NCI-H2107 treated with DMSO at 0.1 percent for 48 hours (cell line): ENCODE measurements at regions not wholly inside any gene's neighbourhood (a gene's known extent, or its start where the extent isn't known, plus 50 kb on each side); places are given as distances from the start of the nearest gene placed in this dataset.
"Not testable (repeated sequence)": the region's sequence is repeated elsewhere in the genome, so short reads cannot be mapped to it uniquely, and the experiment has no call there.

Source experiments
- DNase-seq: peaks from one replicate; lab custom pipeline; 2025; ENCODE audit not compliant: unreplicated experiment; lab: John Stamatoyannopoulos, UW

GRCh38 chr4:137754652-137755471 is 222.6 kb upstream of the PCDH18 start:
- DNase-seq, result no peak

DNA sequence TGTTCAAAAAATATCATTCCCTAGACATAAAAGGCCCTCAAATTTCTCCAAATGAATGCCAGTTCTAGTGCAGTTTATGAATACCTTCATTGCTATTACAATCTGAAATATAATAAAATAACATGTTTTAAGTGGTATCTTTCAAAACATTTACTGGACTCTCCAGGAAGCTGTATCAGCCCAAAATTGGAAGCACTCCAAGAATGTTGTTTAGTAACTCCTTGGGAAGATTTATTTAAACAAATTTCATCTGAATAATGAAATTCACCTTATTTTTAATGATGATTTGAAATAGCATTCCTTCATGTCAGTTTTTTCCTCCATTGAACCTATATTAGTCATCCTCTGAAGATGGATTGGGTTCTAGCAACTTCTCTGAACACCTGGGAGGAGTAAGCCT is 217.2 kb upstream of the PCDH18 start:
- no peak for DNase-seq

GRCh38 chr4:137748616-137749015 is 216.3 kb upstream of the PCDH18 start:
- no peak for DNase-seq

DNA sequence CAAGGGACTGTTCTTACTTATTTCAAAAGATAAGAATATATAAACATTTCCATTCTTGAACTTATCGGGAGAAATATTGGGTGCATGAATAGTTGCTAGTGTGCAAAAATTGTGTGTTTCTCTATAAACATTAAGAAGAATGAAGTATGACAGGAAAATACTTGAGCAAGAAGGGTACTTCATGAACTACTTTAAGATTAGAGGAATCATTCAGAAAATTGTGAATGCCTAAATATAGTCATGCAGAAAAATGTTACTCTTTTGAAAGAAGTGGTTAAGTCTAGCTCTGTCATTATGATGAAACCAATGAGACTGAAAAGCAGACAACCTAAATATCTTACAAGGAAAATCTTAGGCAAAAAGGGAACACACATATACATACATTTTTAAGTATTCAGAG is 207.8 kb upstream of the PCDH18 start:
- no peak for DNase-seq

GRCh38 chr4:137739391-137739790 is 207.1 kb upstream of the PCDH18 start:
- DNase-seq, result no peak

- no peak for DNase-seq
Observed at GRCh38 chr4:137738375-137738990, 206.2 kb upstream of the PCDH18 start.

GRCh38 chr4:137735561-137736104 is 203.3 kb upstream of the PCDH18 start:
- no peak for DNase-seq

DNA sequence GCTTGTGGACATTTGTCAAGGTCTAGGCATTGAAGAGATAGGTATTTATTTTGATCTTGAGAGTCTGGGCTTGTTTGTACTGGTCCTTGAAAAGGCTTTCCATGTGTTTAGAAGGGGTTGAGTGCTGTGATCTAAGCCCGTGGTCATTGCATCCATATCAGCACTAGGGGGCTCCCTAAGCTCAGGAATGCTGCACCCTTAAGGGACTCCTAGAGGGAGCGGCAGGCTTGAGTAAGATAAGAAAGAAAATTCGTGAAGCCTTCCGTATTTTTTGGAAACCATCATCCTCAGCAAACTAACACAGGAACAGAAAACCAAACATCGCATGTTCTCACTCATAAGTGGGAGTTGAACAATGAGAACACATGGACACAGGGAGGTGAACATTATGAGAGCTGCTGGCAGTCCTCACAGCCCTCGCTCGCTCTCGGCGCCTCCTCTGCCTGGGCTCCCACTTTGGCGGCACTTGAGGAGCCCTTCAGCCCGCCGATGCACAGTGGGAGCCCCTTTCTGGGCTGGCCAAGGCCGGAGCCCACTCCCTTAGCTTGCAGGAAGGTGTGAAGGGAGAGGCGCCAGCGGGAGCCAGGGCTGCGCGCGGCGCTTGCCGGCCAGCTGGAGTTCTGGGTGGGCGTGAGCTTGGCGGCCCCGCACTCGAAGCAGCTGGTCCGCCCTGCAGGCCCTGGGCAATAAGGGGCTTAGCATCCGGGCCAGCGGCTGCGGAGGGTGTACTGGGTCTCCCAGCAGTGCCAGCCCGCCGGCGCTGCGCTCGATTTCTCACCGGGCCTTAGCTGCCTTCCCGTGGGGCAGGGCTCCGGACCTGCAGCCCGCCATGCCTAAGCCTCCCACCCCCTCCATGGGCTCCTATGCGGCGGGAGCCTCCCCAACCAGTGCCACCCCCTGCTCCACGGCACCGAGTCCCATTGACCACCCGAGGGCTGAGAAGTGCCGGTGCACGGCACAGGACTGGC is 201.2 kb upstream of the PCDH18 start:
- DNase-seq, result not testable (repeated sequence)

- DNase-seq, result no peak
Observed at GRCh38 chr4:137722910-137723309, 190.6 kb upstream of the PCDH18 start.

DNA sequence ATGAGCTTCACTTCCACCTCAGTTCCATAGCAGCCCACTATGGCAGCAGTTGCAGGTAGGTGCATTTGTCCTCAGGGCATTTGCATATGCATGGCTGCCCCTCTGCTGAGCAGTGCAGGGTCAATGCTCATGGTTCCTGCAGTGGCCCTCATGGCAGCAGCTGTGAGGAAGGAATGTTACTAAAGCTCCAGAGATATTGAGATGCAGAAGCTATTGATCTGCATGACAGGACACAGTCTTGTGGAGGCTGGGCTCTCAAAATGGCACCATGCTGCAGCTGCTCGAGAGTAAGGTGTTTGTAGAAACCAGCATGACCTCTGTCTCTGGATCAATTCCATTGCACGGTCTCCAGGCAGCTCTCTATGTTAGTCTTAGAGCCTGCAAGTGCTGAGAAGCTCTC is 179.2 kb upstream of the PCDH18 start:
- DNase-seq, result no peak

DNA sequence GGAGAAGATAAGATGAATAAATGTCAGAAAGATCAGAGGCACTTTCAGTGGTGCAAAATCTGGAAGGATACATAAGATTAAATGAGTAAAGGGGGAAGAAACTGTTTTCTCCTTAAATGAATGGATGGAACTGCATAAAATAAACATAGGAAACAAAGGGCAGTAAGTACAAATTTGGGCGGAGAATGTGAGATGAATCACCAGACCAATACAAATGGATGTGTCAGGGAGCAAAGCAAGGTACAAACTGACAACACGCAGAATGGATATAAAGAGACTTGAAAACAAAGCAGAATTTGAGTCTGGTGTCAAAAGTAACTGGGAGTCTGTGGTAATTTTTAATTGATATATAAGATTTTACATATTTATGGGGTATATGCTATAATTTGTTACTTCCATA is 175.3 kb upstream of the PCDH18 start:
- no peak for DNase-seq

GRCh38 chr4:137707102-137707620 is 174.9 kb upstream of the PCDH18 start:
- DNase-seq, result no peak

DNA sequence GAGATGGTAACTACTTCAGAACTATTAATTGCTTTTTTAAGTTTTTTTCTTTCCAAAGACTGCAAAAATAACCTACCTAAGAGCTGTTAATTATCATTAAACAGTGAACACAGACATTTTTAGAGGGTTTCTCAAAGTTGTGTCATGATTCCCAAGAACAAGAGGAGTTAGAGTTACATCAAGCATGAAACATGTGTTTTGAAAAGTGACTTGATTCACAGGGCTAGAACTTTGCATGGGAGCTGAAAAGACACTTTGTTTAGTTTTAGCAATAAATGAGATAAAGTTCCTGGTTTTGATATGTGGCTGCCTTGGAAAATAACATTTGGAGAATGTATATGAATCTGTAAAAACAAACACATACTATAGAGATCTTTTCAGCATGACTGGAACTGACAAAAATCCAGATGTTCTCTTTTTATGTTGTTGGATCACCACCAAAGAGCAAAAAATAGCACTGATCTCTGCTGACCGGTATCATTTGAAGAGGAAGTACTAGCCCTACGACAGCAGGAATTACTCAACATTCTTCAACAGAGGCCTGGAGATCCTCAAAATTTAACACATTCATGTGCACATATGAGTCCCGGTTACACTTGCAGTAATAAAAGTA is 173.0 kb upstream of the PCDH18 start:
- DNase-seq, result no peak

- DNase-seq, result no peak
Observed at GRCh38 chr4:137703195-137703594, 170.9 kb upstream of the PCDH18 start.

GRCh38 chr4:137702512-137702911 is 170.2 kb upstream of the PCDH18 start:
- DNase-seq, result no peak

GRCh38 chr4:137701401-137701800 is 169.1 kb upstream of the PCDH18 start:
- DNase-seq, result no peak

GRCh38 chr4:137700751-137701150 is 168.5 kb upstream of the PCDH18 start:
- no peak for DNase-seq

DNA sequence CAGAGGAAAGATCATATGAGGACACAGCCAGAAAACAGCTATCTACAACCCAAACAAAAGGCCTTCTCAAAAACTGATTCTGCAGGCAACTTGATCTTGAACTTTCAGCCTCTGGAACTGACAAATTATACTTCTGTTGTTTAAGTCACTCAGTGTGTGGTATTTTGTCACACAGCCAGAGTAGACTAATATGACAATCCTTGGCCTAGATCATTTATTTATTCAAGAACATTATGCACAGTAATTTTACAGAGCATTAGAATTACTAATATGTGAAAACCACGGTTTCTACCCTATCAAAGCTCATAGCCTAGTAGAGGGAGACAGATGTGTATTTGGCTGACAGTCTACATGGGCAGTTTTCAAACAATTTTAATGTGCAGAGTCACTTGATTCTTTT is 167.8 kb upstream of the PCDH18 start:
- DNase-seq, result no peak

- DNase-seq, result no peak
Observed at GRCh38 chr4:137694138-137694537, 161.8 kb upstream of the PCDH18 start.

- no peak for DNase-seq
Observed at GRCh38 chr4:137693641-137694040, 161.3 kb upstream of the PCDH18 start.

- no peak for DNase-seq
Observed at GRCh38 chr4:137692205-137692604, 159.9 kb upstream of the PCDH18 start.
